GM19372 (cell line): ENCODE measurements at regions not wholly inside any gene's neighbourhood (a gene's known extent, or its start where the extent isn't known, plus 50 kb on each side); places are given as distances from the start of the nearest gene placed in this dataset.
A peak's percentile ranks its signal among the peaks of the same experiment; 100 is the strongest.
"Not testable (repeated sequence)": the region's sequence is repeated elsewhere in the genome, so short reads cannot be mapped to it uniquely, and the experiment has no call there.

Experiments
- ATAC-seq: cut with Tn5 transposase; IDR thresholded peaks from one replicate; pipeline ENCODE4 v1.9.1; 2021; ENCODE audit warnings: mild to moderate bottlenecking, low read depth, moderate library complexity; ENCODE audit not compliant: unreplicated experiment

GRCh38 chr17:21470422-21470821, 94.3 kb downstream of the KCNJ12 start:
- ATAC-seq, result not testable (repeated sequence)

- ATAC-seq, result no peak
Observed at GRCh38 chr17:21470861-21471260, 94.7 kb downstream of the KCNJ12 start.

- no peak for ATAC-seq
Observed at GRCh38 chr17:21474815-21475214, 98.7 kb downstream of the KCNJ12 start.

GRCh38 chr17:21475571-21475970, 99.4 kb downstream of the KCNJ12 start:
- ATAC-seq, result no peak

GRCh38 chr17:21476867-21477266, 100.7 kb downstream of the KCNJ12 start:
- ATAC-seq, result no peak

GRCh38 chr17:21482189-21482865, 106.2 kb downstream of the KCNJ12 start:
- ATAC-seq, result no peak

GRCh38 chr17:21488043-21488442, 111.9 kb downstream of the KCNJ12 start:
- ATAC-seq, result not testable (repeated sequence)

GRCh38 chr17:21493993-21494392, 117.8 kb downstream of the KCNJ12 start:
- ATAC-seq, result no peak

- no peak for ATAC-seq
Observed at GRCh38 chr17:21495281-21495680, 119.1 kb downstream of the KCNJ12 start.

- ATAC-seq, result no peak
Observed at GRCh38 chr17:21500064-21500463, 123.9 kb downstream of the KCNJ12 start.

GRCh38 chr17:21501927-21502700, 126.0 kb downstream of the KCNJ12 start:
- not testable (repeated sequence) for ATAC-seq

GRCh38 chr17:21505819-21506815, 130.0 kb downstream of the KCNJ12 start:
- ATAC-seq, result no peak

- not testable (repeated sequence) for ATAC-seq
Observed at GRCh38 chr17:21507806-21508205, 131.6 kb downstream of the KCNJ12 start.

GRCh38 chr17:21508211-21508610, 132.1 kb downstream of the KCNJ12 start:
- ATAC-seq, result no peak

- ATAC-seq, result not testable (repeated sequence)
Observed at GRCh38 chr17:21509356-21509755, 133.2 kb downstream of the KCNJ12 start.

- ATAC-seq, result no peak
Observed at GRCh38 chr17:21510686-21511362, 134.7 kb downstream of the KCNJ12 start.

GRCh38 chr17:21511363-21512195, 135.4 kb downstream of the KCNJ12 start:
- ATAC-seq, result peak; percentile 56

- ATAC-seq, result no peak
Observed at GRCh38 chr17:21512307-21513011, 136.3 kb downstream of the KCNJ12 start.
